GM18951 (cell line): ENCODE measurements at regions not wholly inside any gene's neighbourhood (a gene's known extent, or its start where the extent isn't known, plus 50 kb on each side); places are given as distances from the start of the nearest gene placed in this dataset.

ENCODE experiments used
- POLR2A ChIP-seq: IDR thresholded peaks from 4 replicates; pipeline ENCODE4 v1.6.1; 2011; ENCODE audit warnings: mild to moderate bottlenecking; ENCODE audit not compliant: insufficient read length, insufficient read depth; ENCODE audit errors: extremely low read depth
- in situ Hi-C: fragments of 300-500 bp; cut with MboI; formaldehyde crosslinking; loops from one replicate; pipeline ENCODE4 v1.12.0; 2022; ENCODE audit warnings: low sequenced_read_pairs, mixed read lengths, inconsistent platforms; ENCODE audit not compliant: unreplicated experiment

GRCh38 chr10:83179371-83179770 is 959.9 kb upstream of the GHITM start:
- in situ Hi-C loops = no loop called here
- TF ChIP-seq POLR2A = no peak

GRCh38 chr10:83182076-83182475 is 957.2 kb upstream of the GHITM start:
- TF ChIP-seq POLR2A = no peak
- in situ Hi-C loops = no loop called here

- no peak for TF ChIP-seq POLR2A
These were observed 954.7 kb upstream of the GHITM start for GRCh38 chr10:83184641-83185040.

GRCh38 chr10:83190614-83191013 is 948.7 kb upstream of the GHITM start:
- in situ Hi-C loops = no loop called here
- TF ChIP-seq POLR2A = no peak

More at GRCh38 chr10:83184641-83185040, 954.7 kb upstream of the GHITM start:
- in situ Hi-C loops = no loop called here

- in situ Hi-C loops = no loop called here
These were observed 946.3 kb upstream of the GHITM start for GRCh38 chr10:83193026-83193425.

GRCh38 chr10:83195021-83195420 is 944.3 kb upstream of the GHITM start:
- in situ Hi-C loops = no loop called here
- TF ChIP-seq POLR2A = no peak

More at GRCh38 chr10:83193026-83193425, 946.3 kb upstream of the GHITM start:
- TF ChIP-seq POLR2A = no peak

- in situ Hi-C loops = no loop called here
- no peak for TF ChIP-seq POLR2A
These were observed 939.9 kb upstream of the GHITM start for GRCh38 chr10:83199374-83199773.

- in situ Hi-C loops = no loop called here
- TF ChIP-seq POLR2A = no peak
These were observed 933.4 kb upstream of the GHITM start for GRCh38 chr10:83205861-83206260.

GRCh38 chr10:83212632-83213334 is 926.5 kb upstream of the GHITM start:
- TF ChIP-seq POLR2A = no peak
- in situ Hi-C loops = no loop called here

- no peak for TF ChIP-seq POLR2A
- in situ Hi-C loops = no loop called here
These were observed 925.2 kb upstream of the GHITM start for GRCh38 chr10:83214136-83214535.

- in situ Hi-C loops = no loop called here
- TF ChIP-seq POLR2A = no peak
These were observed 921.1 kb upstream of the GHITM start for GRCh38 chr10:83218205-83218604.

- no peak for TF ChIP-seq POLR2A
- in situ Hi-C loops = no loop called here
These were observed 917.0 kb upstream of the GHITM start for GRCh38 chr10:83222300-83222699.

GRCh38 chr10:83222832-83223742 is 916.2 kb upstream of the GHITM start:
- TF ChIP-seq POLR2A = no peak
- in situ Hi-C loops = no loop called here

GRCh38 chr10:83225781-83226180 is 913.5 kb upstream of the GHITM start:
- TF ChIP-seq POLR2A = no peak

More at GRCh38 chr10:83225781-83226180, 913.5 kb upstream of the GHITM start:
- in situ Hi-C loops = no loop called here
